ENCODE measurements at regions not wholly inside any gene's neighbourhood (a gene's known extent, or its start where the extent isn't known, plus 50 kb on each side); places are given as distances from the start of the nearest gene placed in this dataset.

DNA sequence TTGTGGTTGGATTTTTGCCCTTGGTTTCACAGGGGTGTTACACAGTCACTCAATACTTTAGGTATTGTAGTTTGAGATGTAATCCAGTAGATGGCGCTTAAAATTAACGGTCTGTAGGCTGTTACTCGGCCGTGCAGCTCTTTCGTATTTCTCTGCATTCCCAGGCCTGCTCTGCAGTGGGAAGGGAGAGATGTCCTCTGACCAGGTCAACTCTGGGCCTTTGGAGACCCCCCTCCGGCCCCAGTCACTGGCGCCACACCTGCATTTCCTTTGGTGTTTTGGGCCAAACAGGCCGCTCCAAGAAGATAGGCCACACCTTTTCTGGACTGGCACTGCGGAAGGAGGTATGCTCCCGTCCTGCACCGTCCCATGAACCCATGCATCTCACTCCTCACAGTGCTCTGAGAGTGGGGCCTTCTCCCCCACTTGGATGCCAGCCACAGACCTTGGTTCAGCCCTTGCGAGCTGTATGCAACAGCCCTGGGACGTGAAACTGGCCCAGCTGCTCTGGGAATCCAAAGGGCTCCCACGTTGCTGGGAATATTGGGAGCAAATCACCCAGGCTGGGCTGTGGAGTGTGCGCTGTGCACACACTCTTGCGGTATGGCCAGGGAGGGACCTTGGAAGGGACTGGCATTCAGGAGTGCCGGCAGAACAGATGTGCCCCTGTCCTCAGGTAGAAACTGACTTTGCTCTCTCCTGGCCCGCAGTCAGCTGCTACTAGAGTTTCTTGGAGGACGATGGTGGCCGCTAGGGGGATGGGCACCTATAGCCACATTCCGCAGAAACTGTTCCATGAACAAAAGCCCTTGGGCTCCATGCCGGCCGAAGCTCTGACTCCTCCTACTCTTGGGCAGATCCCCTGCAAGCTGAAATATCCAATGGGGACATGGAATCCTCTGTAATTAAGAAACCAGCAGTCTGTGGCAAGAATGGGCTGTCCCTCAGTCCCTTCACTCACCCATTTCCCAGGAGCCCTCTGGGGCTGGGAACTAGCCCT is 410.5 kb upstream of the CADM2 start:
- H3K36me3 ChIP-seq (replicated peaks): no peaks in the 10 kb centered on the region
- TF ChIP-seq, protein P1, sequence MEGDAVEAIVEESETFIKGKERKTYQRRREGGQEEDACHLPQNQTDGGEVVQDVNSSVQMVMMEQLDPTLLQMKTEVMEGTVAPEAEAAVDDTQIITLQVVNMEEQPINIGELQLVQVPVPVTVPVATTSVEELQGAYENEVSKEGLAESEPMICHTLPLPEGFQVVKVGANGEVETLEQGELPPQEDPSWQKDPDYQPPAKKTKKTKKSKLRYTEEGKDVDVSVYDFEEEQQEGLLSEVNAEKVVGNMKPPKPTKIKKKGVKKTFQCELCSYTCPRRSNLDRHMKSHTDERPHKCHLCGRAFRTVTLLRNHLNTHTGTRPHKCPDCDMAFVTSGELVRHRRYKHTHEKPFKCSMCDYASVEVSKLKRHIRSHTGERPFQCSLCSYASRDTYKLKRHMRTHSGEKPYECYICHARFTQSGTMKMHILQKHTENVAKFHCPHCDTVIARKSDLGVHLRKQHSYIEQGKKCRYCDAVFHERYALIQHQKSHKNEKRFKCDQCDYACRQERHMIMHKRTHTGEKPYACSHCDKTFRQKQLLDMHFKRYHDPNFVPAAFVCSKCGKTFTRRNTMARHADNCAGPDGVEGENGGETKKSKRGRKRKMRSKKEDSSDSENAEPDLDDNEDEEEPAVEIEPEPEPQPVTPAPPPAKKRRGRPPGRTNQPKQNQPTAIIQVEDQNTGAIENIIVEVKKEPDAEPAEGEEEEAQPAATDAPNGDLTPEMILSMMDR (IDR thresholded peaks at IDR 0.05; ENCODE audit: low read depth, low read length, missing control alignments): peak; percentile 50
- H3K4me3 ChIP-seq (ENCODE audit: low read depth, low read length): no peak overlapping the region
- in situ Hi-C loops (cut with HindIII; ENCODE audit: low pct_ligation_motif_present, low sequenced_read_pairs): no loop called here
- no peak for DNase-seq
- H3K27ac ChIP-seq: no peak overlapping the region
- no peaks in the 10 kb centered on the region for H3K27me3 ChIP-seq (replicated peaks)

DNA sequence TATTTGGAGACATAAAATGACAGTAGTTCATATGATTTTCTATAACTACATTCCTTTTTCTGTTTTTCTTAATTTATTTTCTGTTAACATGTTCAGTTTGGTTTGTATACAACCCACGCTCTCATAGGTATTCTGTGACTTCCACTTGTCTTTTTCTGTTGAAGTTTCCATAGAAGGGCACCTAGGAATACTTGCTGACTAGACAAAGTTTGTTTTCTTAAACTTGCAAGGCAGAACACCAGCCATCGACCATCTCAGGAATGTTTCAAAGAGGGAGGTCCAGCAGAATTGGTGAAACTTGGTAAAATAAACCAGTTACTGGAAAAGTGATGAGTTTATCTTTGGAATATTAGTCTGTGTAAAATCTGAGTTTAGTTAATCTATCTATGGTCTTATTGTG is 403.2 kb upstream of the CADM2 start:
- no peak for DNase-seq
- TF ChIP-seq, protein P1 (IDR thresholded peaks at IDR 0.05; ENCODE audit: low read depth, low read length, missing control alignments): no peak
- no peak overlapping the region for H3K4me3 ChIP-seq (ENCODE audit: low read depth, low read length)
- no peak overlapping the region for H3K27ac ChIP-seq
- H3K27me3 ChIP-seq (replicated peaks): no peaks in the 10 kb centered on the region
- H3K36me3 ChIP-seq (replicated peaks): no peaks in the 10 kb centered on the region
- in situ Hi-C loops (cut with HindIII; ENCODE audit: low pct_ligation_motif_present, low sequenced_read_pairs): no loop called here

DNA sequence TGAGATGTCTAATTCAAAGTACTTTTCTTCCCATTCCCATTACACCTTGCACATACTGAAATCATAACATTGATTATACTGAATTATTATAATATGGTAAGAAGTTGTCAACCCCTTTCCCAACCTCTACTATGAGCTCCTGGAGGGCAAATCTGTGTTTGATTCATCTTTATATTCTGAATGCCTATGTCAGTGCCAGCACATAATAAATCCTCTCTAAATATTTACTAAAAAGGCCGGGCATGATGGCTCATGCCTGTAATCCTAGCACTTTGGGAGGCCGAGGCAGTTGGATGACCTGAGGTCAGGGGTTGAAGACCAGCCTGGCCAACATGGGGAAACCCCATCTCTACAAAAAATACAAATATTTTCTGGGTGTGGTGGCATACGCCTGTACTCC is 392.5 kb upstream of the CADM2 start:
- TF ChIP-seq, protein P1 (IDR thresholded peaks at IDR 0.05; ENCODE audit: low read depth, low read length, missing control alignments): no peak
- no peak overlapping the region for H3K27ac ChIP-seq
- H3K27me3 ChIP-seq (replicated peaks): no peaks in the 10 kb centered on the region
- in situ Hi-C loops (cut with HindIII; ENCODE audit: low pct_ligation_motif_present, low sequenced_read_pairs): no loop called here
- DNase-seq: no peak
- no peak overlapping the region for H3K4me3 ChIP-seq (ENCODE audit: low read depth, low read length)
- H3K36me3 ChIP-seq (replicated peaks): no peaks in the 10 kb centered on the region

DNA sequence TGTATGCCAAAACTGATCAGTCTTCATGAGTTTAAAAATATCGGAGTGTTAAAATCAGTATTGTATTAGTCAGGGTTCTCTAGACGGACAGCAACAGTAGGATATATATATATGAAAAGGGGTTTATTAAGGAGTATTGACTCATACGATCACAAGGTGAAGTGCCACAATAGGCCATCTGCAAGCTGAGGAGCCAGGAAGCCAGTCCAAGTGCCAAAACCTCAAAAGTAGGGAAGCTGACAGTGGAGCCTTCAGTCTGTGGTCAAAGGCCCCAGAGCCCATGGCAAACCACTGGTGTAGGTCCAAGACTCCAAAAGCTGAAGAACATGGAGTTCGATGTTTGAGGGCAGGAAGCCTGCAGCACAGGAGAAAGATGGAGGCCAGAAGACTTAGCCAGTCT is 391.0 kb upstream of the CADM2 start:
- no peaks in the 10 kb centered on the region for H3K27me3 ChIP-seq (replicated peaks)
- no peaks in the 10 kb centered on the region for H3K36me3 ChIP-seq (replicated peaks)
- in situ Hi-C loops (cut with HindIII; ENCODE audit: low pct_ligation_motif_present, low sequenced_read_pairs): no loop called here
- TF ChIP-seq, protein P1 (IDR thresholded peaks at IDR 0.05; ENCODE audit: low read depth, low read length, missing control alignments): no peak
- no peak overlapping the region for H3K27ac ChIP-seq
- DNase-seq: no peak
- H3K4me3 ChIP-seq (ENCODE audit: low read depth, low read length): no peak overlapping the region

DNA sequence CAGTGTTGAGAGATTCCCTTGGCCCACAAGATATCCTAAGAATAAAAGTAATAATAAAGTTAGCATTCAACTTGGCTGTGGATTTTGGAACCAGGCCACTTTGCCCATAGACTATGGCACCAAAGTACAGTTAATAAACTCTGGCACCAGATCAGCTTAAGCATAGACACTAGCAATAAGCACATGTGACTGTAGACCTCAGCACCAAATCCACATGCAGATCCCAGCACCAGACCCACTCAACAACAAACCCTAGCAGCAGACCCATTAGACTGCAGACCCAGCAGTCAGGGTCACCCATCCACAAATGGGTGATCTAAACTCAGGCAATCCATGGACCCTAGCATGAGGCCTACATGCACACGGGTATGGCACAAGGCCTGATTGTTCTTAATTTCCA is 384.8 kb upstream of the CADM2 start:
- in situ Hi-C loops (cut with HindIII; ENCODE audit: low pct_ligation_motif_present, low sequenced_read_pairs): no loop called here
- H3K4me3 ChIP-seq (ENCODE audit: low read depth, low read length): no peak overlapping the region

More for the DNA sequence above, 384.8 kb upstream of the CADM2 start:
- no peak for DNase-seq
- Histone ChIP-seq H3K36me3 (replicated peaks) (no peaks in the 10 kb centered on the region), H3K27ac (no peak overlapping the region), H3K27me3 (replicated peaks) (no peaks in the 10 kb centered on the region)
- TF ChIP-seq, protein P1 (IDR thresholded peaks at IDR 0.05; ENCODE audit: low read depth, low read length, missing control alignments): no peak

Measured in brain microvascular endothelial cell (primary cell).